ENCODE measurements at regions not wholly inside any gene's neighbourhood (a gene's known extent, or its start where the extent isn't known, plus 50 kb on each side); places are given as distances from the start of the nearest gene placed in this dataset.

- DNase-seq (ENCODE audit: extremely low spot score in 2 of 2): no peak
- H3K4me3 ChIP-seq: no peak overlapping the region
- TF ChIP-seq CTCF (IDR thresholded peaks at IDR 0.05) (no peak), POLR2AphosphoS5 (IDR thresholded peaks at IDR 0.05; ENCODE audit: insufficient read depth in 1 of 2, low read depth in 1 of 2) (no peak), POLR2A (IDR thresholded peaks at IDR 0.05) (no peak)
- H3K4me1 ChIP-seq: no peaks in the 10 kb centered on the region
- H3K9me3 ChIP-seq: no peaks in the 10 kb centered on the region
- peak overlapping the region; percentile 1 for H3K27ac ChIP-seq
- H3K27me3 ChIP-seq: no peaks in the 10 kb centered on the region
- intact Hi-C loops (cut with DNase I): no loop called here
- H3K36me3 ChIP-seq: no peaks in the 10 kb centered on the region
Observed at GRCh38 chr5:17379100-17379951, 118.7 kb upstream of the TAF11L2 start.

GRCh38 chr5:17381932-17382331 is 116.1 kb upstream of the TAF11L2 start:
- H3K9me3 ChIP-seq: no peaks in the 10 kb centered on the region
- DNase-seq (ENCODE audit: extremely low spot score in 2 of 2): no peak
- no peak overlapping the region for H3K27ac ChIP-seq
- H3K4me1 ChIP-seq: no peaks in the 10 kb centered on the region
- no peaks in the 10 kb centered on the region for H3K36me3 ChIP-seq
- TF ChIP-seq CTCF (IDR thresholded peaks at IDR 0.05) (no peak), POLR2AphosphoS5 (IDR thresholded peaks at IDR 0.05; ENCODE audit: insufficient read depth in 1 of 2, low read depth in 1 of 2) (no peak), POLR2A (IDR thresholded peaks at IDR 0.05) (no peak)
- no peak overlapping the region for H3K4me3 ChIP-seq
- no peaks in the 10 kb centered on the region for H3K27me3 ChIP-seq
- intact Hi-C loops (cut with DNase I): no loop called here

- Histone ChIP-seq H3K4me1 (no peaks in the 10 kb centered on the region), H3K27ac (no peak overlapping the region), H3K27me3 (no peaks in the 10 kb centered on the region), H3K9me3 (no peaks in the 10 kb centered on the region), H3K4me3 (no peak overlapping the region), H3K36me3 (no peaks in the 10 kb centered on the region)
- DNase-seq (ENCODE audit: extremely low spot score in 2 of 2): no peak
- intact Hi-C loops (cut with DNase I): no loop called here
- no peak for TF ChIP-seq POLR2A (IDR thresholded peaks at IDR 0.05)
- TF ChIP-seq POLR2AphosphoS5 (IDR thresholded peaks at IDR 0.05; ENCODE audit: insufficient read depth in 1 of 2, low read depth in 1 of 2): no peak
- no peak for TF ChIP-seq CTCF (IDR thresholded peaks at IDR 0.05)
Observed at GRCh38 chr5:17383526-17383925, 114.5 kb upstream of the TAF11L2 start.

GRCh38 chr5:17384181-17384580 is 113.8 kb upstream of the TAF11L2 start:
- Histone ChIP-seq H3K36me3 (no peaks in the 10 kb centered on the region), H3K27me3 (no peaks in the 10 kb centered on the region), H3K4me1 (no peaks in the 10 kb centered on the region), H3K27ac (no peak overlapping the region), H3K4me3 (no peak overlapping the region), H3K9me3 (no peaks in the 10 kb centered on the region)
- DNase-seq (ENCODE audit: extremely low spot score in 2 of 2): no peak
- TF ChIP-seq POLR2AphosphoS5 (IDR thresholded peaks at IDR 0.05; ENCODE audit: insufficient read depth in 1 of 2, low read depth in 1 of 2): no peak
- no peak for TF ChIP-seq POLR2A (IDR thresholded peaks at IDR 0.05)
- no peak for TF ChIP-seq CTCF (IDR thresholded peaks at IDR 0.05)
- intact Hi-C loops (cut with DNase I): no loop called here

- TF ChIP-seq POLR2A (IDR thresholded peaks at IDR 0.05) (no peak), CTCF (IDR thresholded peaks at IDR 0.05) (no peak), POLR2AphosphoS5 (IDR thresholded peaks at IDR 0.05; ENCODE audit: insufficient read depth in 1 of 2, low read depth in 1 of 2) (no peak)
- no peaks in the 10 kb centered on the region for H3K27me3 ChIP-seq
- no peak overlapping the region for H3K4me3 ChIP-seq
- intact Hi-C loops (cut with DNase I): no loop called here
- H3K4me1 ChIP-seq: no peaks in the 10 kb centered on the region
- H3K27ac ChIP-seq: no peak overlapping the region
- DNase-seq (ENCODE audit: extremely low spot score in 2 of 2): no peak
- H3K9me3 ChIP-seq: no peaks in the 10 kb centered on the region
- no peaks in the 10 kb centered on the region for H3K36me3 ChIP-seq
Observed at GRCh38 chr5:17388717-17389116, 109.3 kb upstream of the TAF11L2 start.
